ENCODE measurements at regions not wholly inside any gene's neighbourhood (a gene's known extent, or its start where the extent isn't known, plus 50 kb on each side); places are given as distances from the start of the nearest gene placed in this dataset.
"Not testable (repeated sequence)": the region's sequence is repeated elsewhere in the genome, so short reads cannot be mapped to it uniquely, and the experiment has no call there.

GRCh38 chr14:106197264-106197663, 670.9 kb downstream of the TMEM121 start:
- DNase-seq (ENCODE audit: low spot score), result not testable (repeated sequence)

- DNase-seq (ENCODE audit: low spot score), result no peak
These were observed 672.7 kb downstream of the TMEM121 start for GRCh38 chr14:106199097-106199496.

GRCh38 chr14:106200541-106201315, 674.3 kb downstream of the TMEM121 start:
- DNase-seq (ENCODE audit: low spot score), result peak; percentile 40

GRCh38 chr14:106201376-106201775, 675.0 kb downstream of the TMEM121 start:
- DNase-seq (ENCODE audit: low spot score), result no peak

- no peak for DNase-seq (ENCODE audit: low spot score)
These were observed 677.1 kb downstream of the TMEM121 start for GRCh38 chr14:106203438-106203837.

- DNase-seq (ENCODE audit: low spot score), result no peak
These were observed 677.7 kb downstream of the TMEM121 start for GRCh38 chr14:106204063-106204462.

- no peak for DNase-seq (ENCODE audit: low spot score)
These were observed 680.9 kb downstream of the TMEM121 start for GRCh38 chr14:106207316-106207715.

- DNase-seq (ENCODE audit: low spot score), result no peak
These were observed 682.4 kb downstream of the TMEM121 start for GRCh38 chr14:106208794-106209193.

- peak; percentile 72 for DNase-seq (ENCODE audit: low spot score)
These were observed 683.4 kb downstream of the TMEM121 start for GRCh38 chr14:106209755-106210154.

GRCh38 chr14:106210650-106211049, 684.3 kb downstream of the TMEM121 start:
- DNase-seq (ENCODE audit: low spot score), result peak; percentile 52

- no peak for DNase-seq (ENCODE audit: low spot score)
These were observed 685.0 kb downstream of the TMEM121 start for GRCh38 chr14:106211334-106211900.

- no peak for DNase-seq (ENCODE audit: low spot score)
These were observed 688.8 kb downstream of the TMEM121 start for GRCh38 chr14:106215229-106215628.

- DNase-seq (ENCODE audit: low spot score), result no peak
These were observed 690.3 kb downstream of the TMEM121 start for GRCh38 chr14:106216679-106217078.

- peak; percentile 21 for DNase-seq (ENCODE audit: low spot score)
These were observed 691.8 kb downstream of the TMEM121 start for GRCh38 chr14:106218174-106218573.

GRCh38 chr14:106222311-106222710, 695.9 kb downstream of the TMEM121 start:
- no peak for DNase-seq (ENCODE audit: low spot score)

GRCh38 chr14:106222731-106223130, 696.3 kb downstream of the TMEM121 start:
- DNase-seq (ENCODE audit: low spot score), result no peak

- DNase-seq (ENCODE audit: low spot score), result no peak
These were observed 701.4 kb downstream of the TMEM121 start for GRCh38 chr14:106227793-106228192.

GRCh38 chr14:106228541-106229158, 702.3 kb downstream of the TMEM121 start:
- DNase-seq (ENCODE audit: low spot score), result peak; percentile 80

GRCh38 chr14:106230071-106230470, 703.7 kb downstream of the TMEM121 start:
- no peak for DNase-seq (ENCODE audit: low spot score)

- DNase-seq (ENCODE audit: low spot score), result not testable (repeated sequence)
These were observed 706.8 kb downstream of the TMEM121 start for GRCh38 chr14:106233191-106233590.

GRCh38 chr14:106234525-106235254, 708.3 kb downstream of the TMEM121 start:
- DNase-seq (ENCODE audit: low spot score), result peak; percentile 29

- DNase-seq (ENCODE audit: low spot score), result no peak
These were observed 709.2 kb downstream of the TMEM121 start for GRCh38 chr14:106235356-106236159.

All from CD4-positive, alpha-beta T cell treated with Interleukin-6 at 100 ng/mL for 8 hours (primary cell).